ENCODE measurements at regions not wholly inside any gene's neighbourhood (a gene's known extent, or its start where the extent isn't known, plus 50 kb on each side); places are given as distances from the start of the nearest gene placed in this dataset.

- no peaks in the 10 kb centered on the region for H3K4me1 Mint-ChIP-seq
- peaks cover 20% of the 10 kb centered on the region for H3K27me3 Mint-ChIP-seq (ENCODE audit: low read depth)
- no peaks in the 10 kb centered on the region for H3K9me3 Mint-ChIP-seq
- H3K36me3 Mint-ChIP-seq (ENCODE audit: low read depth): peaks cover 12% of the 10 kb centered on the region
- H3K4me3 Mint-ChIP-seq: no peak overlapping the region
- H3K27ac Mint-ChIP-seq: no peak overlapping the region
- no peak for TF ChIP-seq CTCF (IDR thresholded peaks at IDR 0.05; ENCODE audit: unreplicated experiment in 3 of 3)
Measured at GRCh38 chr2:236499691-236500578, 69.7 kb upstream of the ACKR3 start.

- H3K27ac Mint-ChIP-seq: no peak overlapping the region
- no peak overlapping the region for H3K4me3 Mint-ChIP-seq
- H3K27me3 Mint-ChIP-seq (ENCODE audit: low read depth): peaks cover 28% of the 10 kb centered on the region
- peaks cover 9% of the 10 kb centered on the region for H3K36me3 Mint-ChIP-seq (ENCODE audit: low read depth)
- H3K9me3 Mint-ChIP-seq: no peaks in the 10 kb centered on the region
- no peak for TF ChIP-seq CTCF (IDR thresholded peaks at IDR 0.05; ENCODE audit: unreplicated experiment in 3 of 3)
- no peaks in the 10 kb centered on the region for H3K4me1 Mint-ChIP-seq
Measured at GRCh38 chr2:236501026-236501425, 68.6 kb upstream of the ACKR3 start.

- Mint-ChIP-seq H3K36me3 (ENCODE audit: low read depth) (peaks cover 7% of the 10 kb centered on the region), H3K27me3 (ENCODE audit: low read depth) (peaks cover 27% of the 10 kb centered on the region), H3K27ac (no peak overlapping the region), H3K4me1 (no peaks in the 10 kb centered on the region), H3K4me3 (no peak overlapping the region), H3K9me3 (no peaks in the 10 kb centered on the region)
- no peak for TF ChIP-seq CTCF (IDR thresholded peaks at IDR 0.05; ENCODE audit: unreplicated experiment in 3 of 3)
Measured at GRCh38 chr2:236501531-236501930, 68.1 kb upstream of the ACKR3 start.

GRCh38 chr2:236503100-236503499 is 66.5 kb upstream of the ACKR3 start:
- H3K27ac Mint-ChIP-seq: no peak overlapping the region
- no peaks in the 10 kb centered on the region for H3K36me3 Mint-ChIP-seq (ENCODE audit: low read depth)
- H3K9me3 Mint-ChIP-seq: no peaks in the 10 kb centered on the region

GRCh38 chr2:236503583-236503982 is 66.0 kb upstream of the ACKR3 start:
- H3K27me3 Mint-ChIP-seq (ENCODE audit: low read depth): peaks cover 38% of the 10 kb centered on the region
- no peaks in the 10 kb centered on the region for H3K36me3 Mint-ChIP-seq (ENCODE audit: low read depth)
- no peaks in the 10 kb centered on the region for H3K4me1 Mint-ChIP-seq

More at GRCh38 chr2:236503100-236503499, 66.5 kb upstream of the ACKR3 start:
- Mint-ChIP-seq H3K4me1 (no peaks in the 10 kb centered on the region), H3K27me3 (ENCODE audit: low read depth) (peaks cover 35% of the 10 kb centered on the region), H3K4me3 (no peak overlapping the region)
- no peak for TF ChIP-seq CTCF (IDR thresholded peaks at IDR 0.05; ENCODE audit: unreplicated experiment in 3 of 3)

More at GRCh38 chr2:236503583-236503982, 66.0 kb upstream of the ACKR3 start:
- no peak for TF ChIP-seq CTCF (IDR thresholded peaks at IDR 0.05; ENCODE audit: unreplicated experiment in 3 of 3)
- no peaks in the 10 kb centered on the region for H3K9me3 Mint-ChIP-seq
- no peak overlapping the region for H3K27ac Mint-ChIP-seq
- H3K4me3 Mint-ChIP-seq: no peak overlapping the region
